AG08396 (cell line): ENCODE measurements at regions not wholly inside any gene's neighbourhood (a gene's known extent, or its start where the extent isn't known, plus 50 kb on each side); places are given as distances from the start of the nearest gene placed in this dataset.

Experiments
- DNase-seq: peaks from one replicate; pipeline ENCODE4 v3.0.0; 2012; ENCODE audit warnings: low spot score, mixed read lengths

DNA sequence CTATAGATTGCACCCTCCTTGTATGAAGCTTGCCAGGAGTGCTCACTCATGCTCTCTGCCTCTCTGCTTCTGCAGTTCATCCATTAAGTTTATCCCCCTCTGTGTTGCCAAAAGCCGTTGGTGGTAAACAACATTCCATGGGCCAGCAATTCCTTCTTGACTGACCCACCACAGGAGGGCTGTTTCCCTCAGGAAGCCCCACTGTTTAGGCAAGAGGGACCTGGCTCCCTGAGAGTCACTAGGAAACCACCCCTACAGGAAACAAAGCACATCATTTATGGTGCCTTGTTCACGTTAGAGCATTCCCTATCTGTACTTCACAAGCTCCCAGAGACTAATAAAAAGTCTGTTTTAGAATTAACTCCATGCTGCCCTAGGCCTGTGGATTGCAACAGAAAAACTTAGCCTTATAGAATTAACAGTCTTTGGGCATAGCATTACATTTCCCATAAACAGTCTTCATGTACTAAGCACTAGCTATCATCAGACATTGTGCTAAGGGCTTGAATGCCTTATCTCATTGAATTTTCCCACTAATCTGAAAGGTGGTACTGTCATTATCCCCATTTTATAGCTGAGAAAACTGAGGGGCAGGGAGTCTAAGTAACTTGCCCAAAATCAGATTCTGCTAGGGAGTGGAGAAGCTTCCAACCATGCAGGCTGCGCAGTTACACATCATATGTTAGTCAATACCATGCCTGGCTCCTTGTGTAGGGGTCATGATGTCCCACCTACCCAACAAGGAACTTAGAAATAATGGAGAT lies 149.9 kb downstream of the SHQ1 start:
- DNase-seq, result no peak

DNA sequence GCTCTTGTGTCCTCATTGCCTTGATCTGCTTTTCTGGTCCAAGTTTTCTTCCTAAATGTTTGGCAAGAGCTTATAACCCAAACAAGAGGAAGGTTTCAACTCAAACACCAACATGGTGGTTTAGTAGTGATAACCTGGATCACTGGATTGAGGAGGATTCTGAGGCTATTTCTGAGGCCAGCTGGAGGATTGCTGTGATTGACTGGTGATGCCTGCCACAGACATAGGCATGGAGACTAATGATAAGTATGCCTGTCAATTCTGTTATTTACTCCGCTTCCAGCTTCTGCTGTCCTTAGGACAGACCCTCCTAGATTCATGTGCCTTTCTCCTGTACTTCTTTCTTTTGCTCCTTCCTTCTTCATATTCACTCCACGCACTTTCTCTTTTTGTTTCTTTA lies 150.5 kb downstream of the SHQ1 start:
- no peak for DNase-seq

DNA sequence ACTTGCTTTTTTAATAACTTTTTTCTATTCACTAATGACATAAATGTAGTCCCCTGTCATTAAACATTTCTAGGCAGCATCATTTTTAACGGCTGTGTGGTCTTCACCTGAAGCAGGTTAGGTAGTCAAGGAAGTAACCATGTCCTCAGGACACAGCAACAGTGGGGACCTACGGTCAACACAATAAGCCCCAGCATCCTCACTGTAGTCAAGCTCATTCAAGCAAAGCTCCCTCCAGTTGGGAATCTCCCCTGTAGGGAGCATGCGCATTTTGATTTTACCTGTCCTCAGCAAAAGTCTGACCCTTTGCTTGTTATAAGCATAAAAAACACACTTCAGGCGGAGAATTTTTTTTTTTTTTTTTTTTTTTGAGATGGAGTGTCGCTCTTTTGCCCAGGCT lies 151.4 kb downstream of the SHQ1 start:
- no peak for DNase-seq

DNA sequence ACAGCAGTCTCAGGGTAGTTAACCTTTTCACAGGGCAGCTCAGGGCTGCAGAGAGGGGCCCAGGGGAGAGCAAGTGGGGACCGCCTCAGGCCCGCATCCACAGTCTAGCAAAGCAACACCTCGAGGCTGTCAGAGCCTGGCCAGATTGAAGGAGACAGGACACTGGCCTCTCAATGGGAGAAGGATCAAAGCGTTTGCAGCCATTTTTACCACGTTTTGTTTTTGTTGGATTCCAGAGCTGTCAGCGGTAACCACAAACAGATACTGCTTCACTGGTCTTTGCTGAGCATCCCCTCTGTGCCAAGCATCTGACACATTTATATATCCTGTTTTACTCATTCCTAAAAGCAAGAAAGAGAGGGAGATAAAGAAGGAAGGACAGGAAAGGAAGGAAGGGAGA lies 153.8 kb downstream of the SHQ1 start:
- DNase-seq, result no peak

DNA sequence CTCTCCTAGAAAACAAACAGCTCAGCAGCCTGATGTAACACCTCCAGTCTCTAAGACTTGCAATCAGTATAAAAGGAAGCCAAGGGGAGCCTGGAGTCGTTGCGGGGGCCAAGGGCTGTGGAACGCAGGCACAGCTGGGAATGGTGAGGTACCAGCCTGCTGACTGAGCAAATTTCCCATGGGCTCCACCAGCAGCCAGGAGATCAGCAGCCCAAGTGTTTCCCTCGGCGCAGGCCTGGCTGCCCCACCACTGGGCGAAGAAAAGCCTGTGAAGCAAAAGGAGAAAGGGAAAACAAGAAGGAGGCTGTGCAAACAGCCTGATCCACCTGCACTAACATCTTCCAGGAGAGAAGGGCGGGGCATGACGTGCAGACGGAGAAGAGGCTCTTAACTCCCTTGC lies 155.3 kb downstream of the SHQ1 start:
- DNase-seq, result no peak

DNA sequence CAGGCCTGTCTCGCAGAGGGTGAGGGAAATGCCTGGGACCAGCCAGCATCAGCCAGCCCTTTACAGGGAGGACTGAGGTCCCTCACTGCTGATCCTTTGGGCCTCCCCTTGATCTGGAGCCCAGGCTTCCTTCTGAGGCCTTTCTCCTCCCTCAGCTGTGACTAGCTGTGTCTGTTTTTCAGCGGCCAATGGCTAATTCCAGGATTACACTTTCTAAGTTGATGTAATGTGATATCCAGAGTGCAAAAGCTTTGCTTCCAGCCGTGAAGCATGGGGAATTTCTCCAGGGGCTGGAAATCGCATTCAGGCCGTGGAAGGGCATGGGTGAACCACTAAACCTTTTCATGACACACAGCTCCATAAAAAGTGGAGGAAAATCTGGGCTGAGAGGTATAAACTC lies 157.6 kb downstream of the SHQ1 start:
- no peak for DNase-seq

DNA sequence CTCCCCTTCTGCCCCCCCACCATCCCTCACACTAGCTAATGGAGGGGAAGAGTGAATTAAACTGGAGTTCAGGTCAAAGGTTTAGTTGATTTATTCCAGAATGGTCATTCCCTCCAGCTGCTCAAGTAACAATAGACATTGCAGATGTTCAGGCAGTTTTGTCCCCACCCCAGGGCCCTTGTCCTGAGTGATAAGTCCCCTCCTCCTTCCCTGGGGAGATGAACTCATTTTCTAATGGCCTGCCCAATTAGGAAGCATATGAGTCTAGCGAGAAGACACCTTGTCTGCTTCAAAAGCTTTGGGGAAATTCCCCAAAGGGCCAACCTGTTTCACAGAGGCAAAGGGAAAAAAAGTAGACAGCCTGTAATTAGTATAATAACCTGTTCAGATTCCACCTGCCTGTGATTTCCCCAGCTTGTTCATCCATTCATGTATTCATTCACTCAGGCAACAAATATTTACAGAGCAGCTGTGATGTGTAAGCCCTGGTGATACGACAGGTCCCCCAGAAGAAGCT lies 165.3 kb downstream of the SHQ1 start:
- no peak for DNase-seq

DNA sequence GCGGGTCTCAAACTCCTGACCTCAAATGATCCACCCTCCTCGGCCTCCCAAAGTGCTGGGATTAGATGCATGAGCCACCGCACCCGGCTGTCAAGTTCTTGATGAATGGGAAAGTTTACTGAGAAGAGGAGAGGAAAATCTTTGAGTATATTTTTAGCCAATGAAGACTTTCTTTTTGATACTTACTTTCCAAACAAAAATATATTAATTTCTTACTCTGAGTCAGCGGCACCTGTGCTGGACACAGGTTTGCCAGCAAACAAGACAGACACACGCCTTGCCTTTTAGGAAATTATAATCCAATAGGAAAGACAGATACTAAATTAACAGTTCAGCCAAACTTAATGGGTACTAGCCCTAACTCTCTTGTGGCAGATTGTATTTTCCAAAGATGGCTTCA lies 166.6 kb downstream of the SHQ1 start:
- no peak for DNase-seq

DNA sequence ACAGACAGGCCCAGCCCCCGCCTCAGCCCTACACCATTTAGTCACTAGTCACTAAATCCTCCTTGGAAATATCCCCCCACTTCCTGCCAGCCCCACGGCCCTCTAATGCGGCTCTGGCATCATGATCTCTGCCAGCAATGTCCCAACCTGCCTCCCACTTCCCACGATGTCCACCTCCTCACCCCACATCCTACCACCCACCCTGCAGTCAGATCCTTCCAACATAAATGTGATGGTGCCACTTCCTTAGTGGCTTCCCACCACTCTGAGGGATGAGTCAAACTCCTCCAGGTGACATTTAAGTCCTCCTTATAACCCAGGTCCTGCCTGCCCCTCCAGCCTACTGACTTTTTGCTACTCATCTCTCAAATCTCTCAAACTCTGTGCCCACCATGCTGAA lies 167.5 kb downstream of the SHQ1 start:
- no peak for DNase-seq

DNA sequence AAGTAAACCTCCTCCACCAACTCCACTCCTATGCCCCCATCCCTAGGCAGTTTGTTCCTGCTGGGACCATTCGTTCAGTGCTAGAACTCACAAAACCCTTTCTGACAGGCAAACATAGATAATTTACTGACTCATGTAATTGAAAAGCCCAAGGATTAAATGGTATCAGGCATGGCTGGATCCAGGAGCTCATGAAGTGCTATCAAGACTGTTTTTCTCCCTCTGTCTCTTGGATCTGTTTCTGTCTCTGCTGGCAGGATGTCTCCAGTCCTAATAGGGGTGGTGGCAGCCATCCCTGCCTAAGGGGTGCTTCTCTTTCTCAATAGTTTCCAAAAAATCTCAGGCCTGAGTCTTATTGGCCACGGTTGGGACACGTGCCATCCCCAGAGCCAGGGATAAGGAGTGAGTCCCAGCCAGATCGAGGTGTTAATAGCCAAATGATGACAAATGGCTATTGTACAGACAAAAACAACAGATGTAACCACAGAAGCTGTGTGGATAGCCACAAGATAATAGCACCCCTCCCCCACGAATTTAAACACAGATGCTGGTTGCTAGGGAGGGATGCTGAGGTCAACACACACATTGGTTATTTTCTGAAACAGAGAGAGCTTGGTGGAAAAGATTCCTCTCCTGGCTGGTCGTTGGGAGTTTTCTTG lies 168.6 kb downstream of the SHQ1 start:
- no peak for DNase-seq

DNA sequence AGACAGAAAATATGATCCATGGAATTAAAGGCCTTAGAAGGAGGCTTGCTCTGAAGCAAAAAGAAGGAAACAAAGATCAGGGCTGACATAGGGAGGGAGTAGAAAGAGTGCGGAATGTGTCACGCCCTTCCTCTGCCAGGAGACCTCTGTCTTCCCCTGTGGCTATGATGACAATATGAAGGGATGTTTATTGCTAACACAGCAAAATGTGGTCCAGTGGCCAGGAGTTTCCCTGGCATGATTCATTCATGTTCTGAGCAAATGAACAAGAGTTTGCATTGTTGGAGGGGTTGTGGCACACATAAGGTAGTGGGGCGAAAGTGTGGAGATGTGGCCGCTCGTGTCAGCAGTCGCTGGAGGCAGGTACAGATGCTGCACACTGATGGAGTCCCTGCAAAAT lies 169.4 kb downstream of the SHQ1 start:
- no peak for DNase-seq

DNA sequence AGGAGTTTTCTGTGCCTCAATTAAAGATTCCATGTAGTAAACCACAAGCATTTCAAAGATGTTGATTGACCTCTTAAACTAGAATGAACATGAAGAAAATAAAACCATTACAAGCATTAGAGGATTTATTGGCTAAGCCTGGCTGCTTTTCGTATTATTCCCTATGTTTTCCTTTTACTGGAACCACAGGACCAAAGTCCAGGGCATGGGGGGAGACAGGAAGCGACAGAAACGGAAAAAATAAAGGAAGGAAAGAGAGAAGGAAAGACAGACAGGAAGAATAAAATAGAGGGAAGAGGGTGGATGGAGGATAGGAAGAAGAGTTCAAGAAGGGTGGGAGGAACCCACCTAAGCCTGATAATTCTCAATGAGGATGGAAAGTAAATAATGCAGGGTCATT lies 169.9 kb downstream of the SHQ1 start:
- no peak for DNase-seq

DNA sequence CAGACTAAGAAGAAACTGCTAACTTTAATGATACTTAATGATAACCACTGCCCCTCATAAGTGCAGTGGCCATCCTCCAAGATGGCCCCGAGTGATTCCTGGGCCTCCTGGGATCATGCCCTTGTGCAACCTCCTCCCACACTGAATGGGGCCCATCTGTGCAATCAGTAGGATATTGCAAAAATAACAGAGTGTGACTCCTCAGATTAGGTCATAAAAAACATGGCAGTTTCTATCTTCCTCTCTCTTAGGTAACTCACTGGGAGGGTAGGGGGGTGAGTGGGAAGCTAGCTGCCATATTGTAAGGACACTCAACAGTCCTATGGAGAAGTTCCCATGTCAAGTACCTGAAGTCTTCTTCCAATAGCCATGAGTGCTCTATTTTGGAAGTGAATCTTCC lies 173.0 kb downstream of the SHQ1 start:
- DNase-seq, result no peak

DNA sequence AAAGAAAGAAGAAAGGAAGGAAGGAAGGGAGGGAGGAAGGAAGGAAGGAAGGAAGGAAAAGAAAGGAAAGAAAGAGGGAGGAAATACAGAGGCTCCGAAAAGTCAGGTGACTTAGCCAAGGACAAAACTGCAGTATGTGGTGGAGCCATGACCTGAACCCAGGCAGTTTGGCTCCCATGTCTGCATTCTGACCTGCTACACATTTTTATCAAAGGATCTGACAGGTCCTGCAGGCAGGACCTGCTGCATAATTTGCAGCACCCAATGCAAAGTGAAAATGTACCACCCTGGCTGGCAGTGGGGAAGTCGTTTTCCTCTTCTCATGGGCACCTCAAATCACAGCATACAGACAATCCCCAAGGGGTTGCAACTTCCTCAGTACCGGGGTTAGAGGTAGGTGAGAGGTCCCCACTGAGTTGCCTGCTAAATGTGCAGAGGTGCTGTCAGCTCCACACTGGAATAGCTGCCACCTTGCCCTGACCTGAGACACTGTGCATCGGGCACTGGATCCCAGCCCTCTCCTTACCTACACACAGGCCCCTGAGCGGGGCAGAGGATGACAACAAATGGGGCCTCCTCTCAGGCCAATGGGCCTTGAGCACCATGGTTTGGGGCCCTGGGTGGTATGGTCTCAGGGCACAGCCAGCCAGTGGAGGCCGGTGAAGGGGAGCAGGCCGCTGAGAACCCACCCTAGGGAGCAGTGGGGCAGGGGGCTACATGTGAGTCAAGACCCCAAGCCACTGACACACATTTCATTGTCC lies 175.1 kb downstream of the SHQ1 start:
- DNase-seq, result no peak

DNA sequence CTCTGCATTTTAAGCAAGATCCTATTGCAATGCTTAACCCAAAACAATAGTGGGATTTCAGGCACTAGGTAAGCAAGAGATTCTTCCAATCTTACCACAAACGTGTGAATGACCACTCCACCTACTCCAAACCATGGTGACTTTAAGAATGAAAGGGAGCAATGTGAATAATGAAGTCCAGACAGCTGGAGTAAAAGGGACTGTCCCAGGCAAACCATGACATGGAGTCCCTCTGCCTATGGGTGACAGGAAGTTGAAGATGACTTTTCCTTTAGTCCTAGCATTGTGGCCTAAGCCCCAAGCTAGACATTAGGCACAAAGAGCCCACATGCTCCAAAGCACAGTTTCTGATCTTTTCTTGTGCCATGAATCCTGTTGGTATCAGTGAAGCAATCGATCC lies 179.0 kb downstream of the SHQ1 start:
- no peak for DNase-seq

DNA sequence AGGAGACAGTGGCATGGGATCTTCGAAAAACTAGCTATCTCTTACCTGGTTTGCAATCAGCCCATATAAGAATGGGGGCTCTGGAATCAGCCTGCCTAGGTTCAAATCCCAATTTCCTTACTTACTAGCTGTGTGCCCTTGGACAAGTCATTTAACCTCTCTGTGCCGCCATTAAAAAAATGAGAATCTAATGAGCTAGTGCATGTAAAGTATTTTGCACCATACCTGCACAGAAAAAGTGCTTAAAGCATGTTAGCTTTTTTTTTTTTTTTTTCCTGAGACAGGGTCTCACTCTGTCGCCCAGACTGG lies 181.8 kb downstream of the SHQ1 start:
- DNase-seq, result no peak

DNA sequence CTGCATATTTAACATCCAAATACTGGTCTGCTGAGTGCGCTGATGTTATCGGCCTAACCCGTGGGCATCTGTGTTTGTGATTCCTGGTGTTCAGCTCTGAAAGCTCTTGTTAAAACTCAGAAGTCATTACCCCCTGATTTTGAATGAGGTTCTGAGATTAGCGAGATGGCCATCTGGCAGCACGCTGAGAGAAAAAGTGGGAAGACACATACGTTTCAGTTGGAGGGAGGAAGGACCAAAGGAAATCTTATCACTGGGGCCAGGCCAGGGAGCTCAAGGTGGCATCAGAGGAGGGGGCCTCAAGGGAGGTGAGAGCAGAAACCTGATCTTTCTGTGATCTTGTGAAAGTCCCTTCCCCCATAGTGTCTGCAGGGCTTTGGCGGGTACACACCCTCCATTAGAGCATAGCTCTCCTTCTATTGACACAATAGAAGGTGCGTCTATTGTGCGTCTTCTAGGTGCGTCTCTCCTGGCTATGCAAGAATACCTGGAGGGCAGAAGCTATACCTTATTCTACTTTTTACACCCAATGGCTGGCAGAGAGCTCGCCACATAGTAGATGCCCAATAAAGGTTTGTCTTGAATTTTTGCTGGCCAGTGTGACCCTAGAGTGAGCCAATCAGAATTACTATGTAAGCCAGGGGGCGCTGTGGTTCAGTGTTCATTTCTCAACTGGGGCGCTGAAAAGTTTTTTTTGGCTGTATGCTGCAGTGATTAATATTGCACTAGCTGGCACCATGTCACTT lies 182.4 kb downstream of the SHQ1 start:
- DNase-seq, result no peak

DNA sequence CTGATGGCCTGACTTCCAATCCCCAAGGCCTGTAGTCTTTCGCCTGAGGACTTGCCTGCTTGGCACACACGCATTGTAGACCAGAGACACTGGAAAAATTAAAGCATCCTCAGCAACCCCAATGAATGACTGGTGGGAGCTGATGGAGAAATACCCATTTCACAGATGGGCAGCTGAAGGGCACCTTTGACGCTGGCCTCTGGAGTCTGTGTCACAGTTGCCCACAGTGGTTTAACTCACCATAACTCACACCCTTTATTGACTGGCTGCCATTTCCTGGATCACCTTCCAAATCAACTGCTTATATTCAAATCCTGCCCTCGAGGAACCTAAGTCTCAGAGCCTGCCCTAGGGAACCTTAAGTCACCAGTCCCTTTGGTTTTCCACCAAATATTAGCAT lies 183.1 kb downstream of the SHQ1 start:
- no peak for DNase-seq

DNA sequence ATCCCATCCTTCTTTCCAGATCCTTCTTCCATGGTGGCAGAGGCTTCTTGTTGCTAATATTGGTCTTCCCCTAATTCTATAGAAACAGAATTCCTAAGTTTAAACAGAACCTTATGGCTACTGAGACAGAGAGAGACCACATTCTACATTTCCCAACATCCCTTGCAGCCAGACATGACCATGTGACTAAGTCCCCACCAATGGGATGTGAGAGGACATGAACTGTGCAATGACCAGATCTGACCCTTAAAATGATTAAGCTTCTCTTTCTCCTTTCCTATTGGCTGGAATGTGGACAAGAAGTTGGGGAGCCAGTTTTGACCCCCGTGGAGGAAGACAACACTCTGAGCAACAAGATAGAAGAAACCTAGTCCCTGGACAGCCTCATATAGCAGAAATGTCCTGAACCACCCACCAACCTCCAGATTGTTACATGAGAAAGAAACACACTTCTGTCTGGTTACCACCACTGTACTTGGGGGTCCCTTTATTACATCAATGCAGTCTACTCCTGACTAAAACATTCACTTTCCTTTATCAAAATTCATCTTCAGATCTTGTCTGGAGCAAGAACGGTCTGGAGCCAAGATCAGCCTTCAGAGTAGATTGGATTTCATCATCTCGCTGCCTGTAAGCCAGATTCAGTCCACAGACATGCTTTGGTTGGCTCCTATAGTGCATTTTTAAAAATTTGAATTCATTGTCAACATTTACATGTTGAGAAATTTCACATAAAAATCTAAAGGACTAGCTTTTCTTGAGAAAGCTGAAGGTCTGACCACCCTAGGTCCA lies 183.9 kb downstream of the SHQ1 start:
- no peak for DNase-seq

DNA sequence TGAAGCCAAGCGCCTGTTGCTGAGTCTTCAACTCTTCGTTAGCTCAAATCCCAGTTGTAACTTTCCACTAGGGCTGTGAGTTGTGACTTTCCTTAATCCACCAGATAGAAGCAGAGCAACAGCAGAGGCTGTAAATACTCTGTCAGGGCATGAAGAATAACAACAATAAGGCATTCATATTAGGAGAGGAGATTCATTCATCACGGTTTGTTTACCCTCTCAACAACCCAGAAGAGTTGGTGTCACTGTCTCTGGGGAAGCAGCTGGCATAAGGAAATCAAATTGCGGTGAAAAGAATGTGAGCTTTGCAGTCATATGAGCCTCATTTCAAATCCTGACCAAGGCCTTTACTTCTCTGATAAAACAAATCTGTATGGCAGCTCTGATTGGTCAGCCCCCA lies 184.8 kb downstream of the SHQ1 start:
- DNase-seq, result no peak

DNA sequence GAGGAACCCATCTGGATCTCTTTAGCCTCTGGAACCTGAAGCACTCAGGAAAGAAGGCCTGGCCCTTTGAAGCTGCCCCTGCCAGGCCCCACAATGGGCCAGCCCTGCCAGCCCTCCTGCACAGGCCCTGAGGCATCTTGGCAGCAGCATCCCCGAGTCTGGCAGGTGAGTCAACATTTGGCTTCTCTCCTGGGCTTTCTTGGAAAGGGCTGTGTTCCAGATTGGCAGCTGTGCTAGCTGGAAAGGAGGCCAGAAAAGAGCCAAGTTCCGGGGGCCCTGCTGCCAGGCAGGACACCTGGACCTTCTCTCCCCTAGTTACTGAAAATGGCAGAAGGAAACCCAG lies 187.2 kb downstream of the SHQ1 start:
- DNase-seq, result peak; percentile 69
